ENCODE measurements at regions not wholly inside any gene's neighbourhood (a gene's known extent, or its start where the extent isn't known, plus 50 kb on each side); places are given as distances from the start of the nearest gene placed in this dataset.
A peak's percentile ranks its signal among the peaks of the same experiment; 100 is the strongest.

- TF ChIP-seq, protein P1, sequence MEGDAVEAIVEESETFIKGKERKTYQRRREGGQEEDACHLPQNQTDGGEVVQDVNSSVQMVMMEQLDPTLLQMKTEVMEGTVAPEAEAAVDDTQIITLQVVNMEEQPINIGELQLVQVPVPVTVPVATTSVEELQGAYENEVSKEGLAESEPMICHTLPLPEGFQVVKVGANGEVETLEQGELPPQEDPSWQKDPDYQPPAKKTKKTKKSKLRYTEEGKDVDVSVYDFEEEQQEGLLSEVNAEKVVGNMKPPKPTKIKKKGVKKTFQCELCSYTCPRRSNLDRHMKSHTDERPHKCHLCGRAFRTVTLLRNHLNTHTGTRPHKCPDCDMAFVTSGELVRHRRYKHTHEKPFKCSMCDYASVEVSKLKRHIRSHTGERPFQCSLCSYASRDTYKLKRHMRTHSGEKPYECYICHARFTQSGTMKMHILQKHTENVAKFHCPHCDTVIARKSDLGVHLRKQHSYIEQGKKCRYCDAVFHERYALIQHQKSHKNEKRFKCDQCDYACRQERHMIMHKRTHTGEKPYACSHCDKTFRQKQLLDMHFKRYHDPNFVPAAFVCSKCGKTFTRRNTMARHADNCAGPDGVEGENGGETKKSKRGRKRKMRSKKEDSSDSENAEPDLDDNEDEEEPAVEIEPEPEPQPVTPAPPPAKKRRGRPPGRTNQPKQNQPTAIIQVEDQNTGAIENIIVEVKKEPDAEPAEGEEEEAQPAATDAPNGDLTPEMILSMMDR (IDR thresholded peaks at IDR 0.05; ENCODE audit: control insufficient read depth, insufficient read depth, low read depth, low read length, missing control alignments) = no peak
- no peak overlapping the region for H3K4me3 ChIP-seq (ENCODE audit: control insufficient read depth, low read depth, low read length)
- DNase-seq (ENCODE audit: low read depth) = peak; percentile 59
Observed at GRCh38 chr6:147063469-147064031, 140.7 kb upstream of the STXBP5 start.

DNA sequence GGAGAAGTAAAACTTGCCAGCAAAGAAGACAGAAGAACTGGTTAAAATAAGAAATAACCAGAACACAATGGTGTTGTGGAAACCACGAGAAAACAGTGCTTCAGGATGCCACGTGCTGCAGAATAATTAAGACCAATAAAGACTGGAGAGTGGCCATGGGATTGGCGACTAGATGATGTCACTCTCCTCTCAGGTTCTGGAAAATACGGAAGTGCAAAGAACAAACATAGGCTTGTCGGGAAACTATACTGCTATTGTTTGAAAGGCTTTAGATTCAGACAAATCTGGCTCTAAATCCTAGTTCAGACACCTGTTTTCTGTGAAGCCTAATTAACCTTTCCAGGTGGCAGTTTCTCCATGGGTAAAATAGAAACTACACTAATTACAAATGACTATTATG, 138.4 kb upstream of the STXBP5 start:
- no peak overlapping the region for H3K4me3 ChIP-seq (ENCODE audit: control insufficient read depth, low read depth, low read length)
- DNase-seq (ENCODE audit: low read depth) = no peak
- TF ChIP-seq, protein P1 (IDR thresholded peaks at IDR 0.05; ENCODE audit: control insufficient read depth, insufficient read depth, low read depth, low read length, missing control alignments) = no peak

DNA sequence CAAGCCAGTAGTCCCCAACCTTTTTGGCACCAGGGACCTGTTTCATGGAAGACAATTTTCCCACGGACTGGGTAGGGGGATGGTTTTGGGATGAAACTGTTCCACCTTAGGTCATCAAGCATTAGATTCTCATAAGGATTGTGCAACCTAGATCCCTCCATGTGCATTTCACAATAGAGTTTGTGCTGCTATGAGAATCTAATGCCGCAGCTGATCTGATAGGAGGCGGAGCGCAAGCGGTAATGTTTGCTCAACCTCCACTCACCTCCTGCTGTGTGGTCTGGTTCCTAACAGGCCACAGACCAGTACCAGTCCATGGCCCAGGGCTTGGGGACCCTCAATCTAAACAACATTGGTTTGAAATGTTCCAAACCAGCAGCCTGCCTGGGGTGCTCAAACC, 137.0 kb upstream of the STXBP5 start:
- DNase-seq (ENCODE audit: low read depth) = no peak
- no peak overlapping the region for H3K4me3 ChIP-seq (ENCODE audit: control insufficient read depth, low read depth, low read length)
- TF ChIP-seq, protein P1 (IDR thresholded peaks at IDR 0.05; ENCODE audit: control insufficient read depth, insufficient read depth, low read depth, low read length, missing control alignments) = no peak

DNA sequence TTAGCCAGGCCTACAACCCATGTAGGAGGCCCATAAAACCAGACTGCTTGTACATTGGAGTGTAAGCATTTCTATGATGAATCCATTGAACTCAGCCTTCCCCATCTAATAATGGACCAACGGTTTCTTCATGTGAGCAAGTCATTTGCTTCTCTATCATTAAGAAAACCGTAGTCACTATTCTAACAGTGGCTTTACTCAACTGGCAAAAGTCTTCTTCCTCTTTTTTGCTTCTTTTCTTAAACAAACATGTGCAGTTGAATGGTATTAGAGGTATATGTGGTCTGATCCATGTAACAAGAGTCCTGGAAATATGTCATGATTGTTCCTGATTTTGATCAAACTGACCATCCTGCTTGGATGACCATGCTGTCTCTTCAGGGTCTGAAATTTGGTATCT, 132.4 kb upstream of the STXBP5 start:
- DNase-seq (ENCODE audit: low read depth) = no peak
- no peak overlapping the region for H3K4me3 ChIP-seq (ENCODE audit: control insufficient read depth, low read depth, low read length)
- TF ChIP-seq, protein P1 (IDR thresholded peaks at IDR 0.05; ENCODE audit: control insufficient read depth, insufficient read depth, low read depth, low read length, missing control alignments) = no peak

GRCh38 chr6:147075381-147075780, 128.8 kb upstream of the STXBP5 start:
- DNase-seq (ENCODE audit: low read depth) = no peak
- no peak overlapping the region for H3K4me3 ChIP-seq (ENCODE audit: control insufficient read depth, low read depth, low read length)
- TF ChIP-seq, protein P1 (IDR thresholded peaks at IDR 0.05; ENCODE audit: control insufficient read depth, insufficient read depth, low read depth, low read length, missing control alignments) = no peak

- no peak for DNase-seq (ENCODE audit: low read depth)
- TF ChIP-seq, protein P1 (IDR thresholded peaks at IDR 0.05; ENCODE audit: control insufficient read depth, insufficient read depth, low read depth, low read length, missing control alignments) = no peak
- no peak overlapping the region for H3K4me3 ChIP-seq (ENCODE audit: control insufficient read depth, low read depth, low read length)
Observed at GRCh38 chr6:147077251-147077650, 127.0 kb upstream of the STXBP5 start.

- no peak for DNase-seq (ENCODE audit: low read depth)
- H3K4me3 ChIP-seq (ENCODE audit: control insufficient read depth, low read depth, low read length) = no peak overlapping the region
- TF ChIP-seq, protein P1 (IDR thresholded peaks at IDR 0.05; ENCODE audit: control insufficient read depth, insufficient read depth, low read depth, low read length, missing control alignments) = no peak
Observed at GRCh38 chr6:147078106-147078505, 126.1 kb upstream of the STXBP5 start.
